ENCODE measurements at regions not wholly inside any gene's neighbourhood (a gene's known extent, or its start where the extent isn't known, plus 50 kb on each side); places are given as distances from the start of the nearest gene placed in this dataset.

GRCh38 chr5:164358531-164359259, 853.3 kb downstream of the MAT2B start:
- H3K27ac ChIP-seq (ENCODE audit: low read length), result no peak overlapping the region
- H4K20me1 ChIP-seq (ENCODE audit: insufficient read depth), result no peaks in the 10 kb centered on the region
- TF ChIP-seq TAF1 (IDR thresholded peaks at IDR 0.05; ENCODE audit: low read depth) (no peak), POLR2AphosphoS5 (IDR thresholded peaks at IDR 0.05) (no peak), EP300 (conservative IDR thresholded peaks at IDR 0.05; ENCODE audit: poor library complexity, severe bottlenecking) (no peak), MXI1 (conservative IDR thresholded peaks at IDR 0.05; ENCODE audit: poor library complexity, severe bottlenecking) (no peak)
- no peaks in the 10 kb centered on the region for H3F3A ChIP-seq (ENCODE audit: insufficient read depth, low read length, poor library complexity, severe bottlenecking)
- H3K79me2 ChIP-seq (replicated peaks; ENCODE audit: insufficient read depth, low read length), result no peaks in the 10 kb centered on the region
- H3K27me3 ChIP-seq (ENCODE audit: insufficient read depth, low read depth, low read length), result no peaks in the 10 kb centered on the region
- no peak overlapping the region for H2AFZ ChIP-seq (ENCODE audit: low read depth, low read length)
- H3K9me2 ChIP-seq (ENCODE audit: insufficient read depth, low read length), result no peaks in the 10 kb centered on the region
- no peaks in the 10 kb centered on the region for H3K36me3 ChIP-seq (ENCODE audit: insufficient read depth, low read length)
- H3K9me3 ChIP-seq (ENCODE audit: low read length), result no peaks in the 10 kb centered on the region
- no peak overlapping the region for H3K4me2 ChIP-seq (ENCODE audit: low read length)
- H3K4me3 ChIP-seq (ENCODE audit: low read length), result no peak overlapping the region
- no peak overlapping the region for H3K9ac ChIP-seq (ENCODE audit: low read length)

GRCh38 chr5:164359260-164360255, 854.1 kb downstream of the MAT2B start:
- Histone ChIP-seq H3K4me3 (ENCODE audit: low read length) (no peak overlapping the region), H3K9me2 (ENCODE audit: insufficient read depth, low read length) (no peaks in the 10 kb centered on the region), H3K27ac (ENCODE audit: low read length) (no peak overlapping the region), H3K4me2 (ENCODE audit: low read length) (no peak overlapping the region), H3K79me2 (replicated peaks; ENCODE audit: insufficient read depth, low read length) (no peaks in the 10 kb centered on the region), H3F3A (ENCODE audit: insufficient read depth, low read length, poor library complexity, severe bottlenecking) (no peaks in the 10 kb centered on the region), H3K36me3 (ENCODE audit: insufficient read depth, low read length) (no peaks in the 10 kb centered on the region), H3K27me3 (ENCODE audit: insufficient read depth, low read depth, low read length) (no peaks in the 10 kb centered on the region), H2AFZ (ENCODE audit: low read depth, low read length) (no peak overlapping the region), H4K20me1 (ENCODE audit: insufficient read depth) (no peaks in the 10 kb centered on the region), H3K9me3 (ENCODE audit: low read length) (no peaks in the 10 kb centered on the region), H3K9ac (ENCODE audit: low read length) (no peak overlapping the region)
- no peak for TF ChIP-seq EP300 (conservative IDR thresholded peaks at IDR 0.05; ENCODE audit: poor library complexity, severe bottlenecking)
- no peak for TF ChIP-seq CTCF (IDR thresholded peaks at IDR 0.05; ENCODE audit: poor library complexity, severe bottlenecking)

- Histone ChIP-seq H3K9ac (ENCODE audit: low read length) (no peak overlapping the region), H4K20me1 (ENCODE audit: insufficient read depth) (no peaks in the 10 kb centered on the region), H3K9me3 (ENCODE audit: low read length) (no peaks in the 10 kb centered on the region), H3K27me3 (ENCODE audit: insufficient read depth, low read depth, low read length) (no peaks in the 10 kb centered on the region), H3K79me2 (replicated peaks; ENCODE audit: insufficient read depth, low read length) (no peaks in the 10 kb centered on the region), H3F3A (ENCODE audit: insufficient read depth, low read length, poor library complexity, severe bottlenecking) (no peaks in the 10 kb centered on the region), H2AFZ (ENCODE audit: low read depth, low read length) (no peak overlapping the region), H3K4me3 (ENCODE audit: low read length) (no peak overlapping the region), H3K4me2 (ENCODE audit: low read length) (no peak overlapping the region), H3K36me3 (ENCODE audit: insufficient read depth, low read length) (no peaks in the 10 kb centered on the region), H3K27ac (ENCODE audit: low read length) (no peak overlapping the region), H3K9me2 (ENCODE audit: insufficient read depth, low read length) (no peaks in the 10 kb centered on the region)
- no peak for TF ChIP-seq RAD21 (conservative IDR thresholded peaks at IDR 0.05)
- TF ChIP-seq EZH2 (IDR thresholded peaks at IDR 0.05; ENCODE audit: borderline replicate concordance, insufficient read depth, low read length, poor library complexity, severe bottlenecking), result no peak
- TF ChIP-seq MXI1 (conservative IDR thresholded peaks at IDR 0.05; ENCODE audit: poor library complexity, severe bottlenecking), result no peak
- no peak for TF ChIP-seq EP300 (conservative IDR thresholded peaks at IDR 0.05; ENCODE audit: poor library complexity, severe bottlenecking)
- TF ChIP-seq CTCF (IDR thresholded peaks at IDR 0.05; ENCODE audit: poor library complexity, severe bottlenecking), result no peak
- TF ChIP-seq SMC3 (conservative IDR thresholded peaks at IDR 0.05; ENCODE audit: poor library complexity), result no peak
- no peak for TF ChIP-seq REST (IDR thresholded peaks at IDR 0.05; ENCODE audit: borderline replicate concordance)
- no peak for TF ChIP-seq POLR2AphosphoS5 (IDR thresholded peaks at IDR 0.05)
- no peak for TF ChIP-seq TAF1 (IDR thresholded peaks at IDR 0.05; ENCODE audit: low read depth)
Measured at GRCh38 chr5:164360589-164360988, 855.2 kb downstream of the MAT2B start.
